CD4-positive, alpha-beta T cell treated with Interleukin-4 for 4 hours (primary cell): ENCODE measurements at regions not wholly inside any gene's neighbourhood (a gene's known extent, or its start where the extent isn't known, plus 50 kb on each side); places are given as distances from the start of the nearest gene placed in this dataset.

ENCODE experiments used
- DNase-seq: peaks from one replicate; pipeline ENCODE4 v3.0.0-alpha.2; 2020

GRCh38 chr10:25114036-25114411, 60.8 kb upstream of the GPR158 start:
- DNase-seq, result no peak

GRCh38 chr10:25117757-25118156, 57.0 kb upstream of the GPR158 start:
- no peak for DNase-seq

GRCh38 chr10:25120188-25120587, 54.6 kb upstream of the GPR158 start:
- no peak for DNase-seq
